H1 (cell line): ENCODE measurements at regions not wholly inside any gene's neighbourhood (a gene's known extent, or its start where the extent isn't known, plus 50 kb on each side); places are given as distances from the start of the nearest gene placed in this dataset.

Source experiments
- CHD1 ChIP-seq: IDR thresholded peaks from 2 replicates; pipeline ENCODE4 v1.6.1; 2012; ENCODE audit warnings: low read depth, low read length, improper control_type of control experiment
- CHD7 ChIP-seq: fragments of 300-600 bp; sonication (generic); IDR thresholded peaks from 2 replicates; pipeline ENCODE4 v1.7.1; 2012; ENCODE audit warnings: low read length, moderate library complexity, mild to moderate bottlenecking, inconsistent platforms; ENCODE audit not compliant: insufficient replicate concordance
- TAF1 ChIP-seq: IDR thresholded peaks from 2 replicates; pipeline ENCODE4 v1.6.1; 2011; ENCODE audit warnings: mild to moderate bottlenecking, low read depth, low read length
- ZNF274 ChIP-seq: IDR thresholded peaks from 2 replicates; pipeline ENCODE4 v1.7.0; 2012; ENCODE audit warnings: low read length, borderline replicate concordance; ENCODE audit errors: extremely low read depth

GRCh38 chr1:76769911-76770310 lies 97.4 kb upstream of the ST6GALNAC5 start (continued):
- TF ChIP-seq CHD7 (no peak), TAF1 (no peak), ZNF274 (no peak), CHD1 (no peak)
